ENCODE measurements at regions not wholly inside any gene's neighbourhood (a gene's known extent, or its start where the extent isn't known, plus 50 kb on each side); places are given as distances from the start of the nearest gene placed in this dataset.

DNA sequence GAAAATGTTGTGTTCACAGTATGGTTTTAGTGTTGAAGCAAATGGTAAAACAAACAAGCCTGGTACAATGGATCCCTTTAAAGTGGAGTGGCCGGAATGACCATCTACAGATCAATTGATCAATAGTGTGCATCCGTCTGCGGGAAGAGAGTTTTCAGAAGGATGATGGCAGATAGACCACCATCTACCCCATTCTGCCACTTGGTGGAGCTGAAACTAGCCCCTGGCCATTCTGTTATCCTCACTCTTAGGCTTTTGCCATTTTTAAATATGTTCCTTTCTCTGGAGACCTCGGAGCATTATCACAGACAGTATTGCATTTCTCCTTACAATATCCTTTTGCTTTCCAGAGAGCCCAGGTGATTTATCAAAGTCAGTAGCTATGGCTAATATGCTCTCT is 258.9 kb upstream of the CFAP20DC start:
- TF ChIP-seq, protein P1, sequence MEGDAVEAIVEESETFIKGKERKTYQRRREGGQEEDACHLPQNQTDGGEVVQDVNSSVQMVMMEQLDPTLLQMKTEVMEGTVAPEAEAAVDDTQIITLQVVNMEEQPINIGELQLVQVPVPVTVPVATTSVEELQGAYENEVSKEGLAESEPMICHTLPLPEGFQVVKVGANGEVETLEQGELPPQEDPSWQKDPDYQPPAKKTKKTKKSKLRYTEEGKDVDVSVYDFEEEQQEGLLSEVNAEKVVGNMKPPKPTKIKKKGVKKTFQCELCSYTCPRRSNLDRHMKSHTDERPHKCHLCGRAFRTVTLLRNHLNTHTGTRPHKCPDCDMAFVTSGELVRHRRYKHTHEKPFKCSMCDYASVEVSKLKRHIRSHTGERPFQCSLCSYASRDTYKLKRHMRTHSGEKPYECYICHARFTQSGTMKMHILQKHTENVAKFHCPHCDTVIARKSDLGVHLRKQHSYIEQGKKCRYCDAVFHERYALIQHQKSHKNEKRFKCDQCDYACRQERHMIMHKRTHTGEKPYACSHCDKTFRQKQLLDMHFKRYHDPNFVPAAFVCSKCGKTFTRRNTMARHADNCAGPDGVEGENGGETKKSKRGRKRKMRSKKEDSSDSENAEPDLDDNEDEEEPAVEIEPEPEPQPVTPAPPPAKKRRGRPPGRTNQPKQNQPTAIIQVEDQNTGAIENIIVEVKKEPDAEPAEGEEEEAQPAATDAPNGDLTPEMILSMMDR (IDR thresholded peaks at IDR 0.05), result no peak
- TF ChIP-seq POLR2A (IDR thresholded peaks at IDR 0.05) (no peak), POLR2AphosphoS5 (IDR thresholded peaks at IDR 0.05) (no peak)
